Endothelial cell (in vitro differentiated cells): ENCODE measurements at regions not wholly inside any gene's neighbourhood (a gene's known extent, or its start where the extent isn't known, plus 50 kb on each side); places are given as distances from the start of the nearest gene placed in this dataset.

ENCODE experiments used
- DNase-seq: peaks from one replicate; pipeline ENCODE4 v3.0.0; 2021; ENCODE audit warnings: low spot score
- H3K27ac Mint-ChIP-seq: one replicate; pipeline ENCODE4 v1.8.0; 2021; ENCODE audit warnings: mixed read lengths, inconsistent platforms; ENCODE audit not compliant: unreplicated experiment
- H3K27me3 Mint-ChIP-seq: one replicate; pipeline ENCODE4 v1.8.0; 2021; ENCODE audit warnings: mild to moderate bottlenecking, moderate library complexity, mixed read lengths, inconsistent platforms; ENCODE audit not compliant: unreplicated experiment
- H3K36me3 Mint-ChIP-seq: one replicate; pipeline ENCODE4 v1.8.0; 2021; ENCODE audit warnings: mild to moderate bottlenecking, low read depth, mixed read lengths, inconsistent platforms; ENCODE audit not compliant: unreplicated experiment
- H3K4me1 Mint-ChIP-seq: one replicate; pipeline ENCODE4 v1.8.0; 2021; ENCODE audit warnings: mild to moderate bottlenecking, mixed read lengths, inconsistent platforms; ENCODE audit not compliant: unreplicated experiment
- H3K4me3 Mint-ChIP-seq: one replicate; pipeline ENCODE4 v1.8.0; 2021; ENCODE audit warnings: mild to moderate bottlenecking, mixed read lengths, inconsistent platforms; ENCODE audit not compliant: unreplicated experiment
- H3K9me3 Mint-ChIP-seq: one replicate; pipeline ENCODE4 v1.8.0; 2021; ENCODE audit warnings: mixed read lengths, inconsistent platforms; ENCODE audit not compliant: unreplicated experiment
- CTCF ChIP-seq: fragments of 200-600 bp; sonication (generic); IDR thresholded peaks from one replicate; pipeline ENCODE4 v1.5.0; 2021; ENCODE audit warnings: antibody characterized with exemption; ENCODE audit not compliant: unreplicated experiment

- DNase-seq, result no peak
Measured at GRCh38 chr20:12594410-12595088, 414.2 kb upstream of the SPTLC3 start.

GRCh38 chr20:12595841-12596240, 412.9 kb upstream of the SPTLC3 start:
- Mint-ChIP-seq H3K27me3 (no peaks in the 10 kb centered on the region), H3K27ac (no peak overlapping the region), H3K4me1 (no peaks in the 10 kb centered on the region)

More at GRCh38 chr20:12594410-12595088, 414.2 kb upstream of the SPTLC3 start:
- Mint-ChIP-seq H3K4me3 (no peak overlapping the region), H3K36me3 (no peaks in the 10 kb centered on the region), H3K9me3 (no peaks in the 10 kb centered on the region), H3K27me3 (no peaks in the 10 kb centered on the region), H3K27ac (no peak overlapping the region), H3K4me1 (no peaks in the 10 kb centered on the region)
- TF ChIP-seq CTCF, result no peak

GRCh38 chr20:12596863-12597262, 411.9 kb upstream of the SPTLC3 start:
- no peak for TF ChIP-seq CTCF
- Mint-ChIP-seq H3K9me3 (no peaks in the 10 kb centered on the region), H3K36me3 (no peaks in the 10 kb centered on the region), H3K27me3 (no peaks in the 10 kb centered on the region), H3K4me1 (no peaks in the 10 kb centered on the region), H3K27ac (no peak overlapping the region), H3K4me3 (no peak overlapping the region)
- no peak for DNase-seq

More at GRCh38 chr20:12595841-12596240, 412.9 kb upstream of the SPTLC3 start:
- no peak for TF ChIP-seq CTCF
- no peak for DNase-seq
- no peaks in the 10 kb centered on the region for H3K36me3 Mint-ChIP-seq
- H3K4me3 Mint-ChIP-seq, result no peak overlapping the region
- no peaks in the 10 kb centered on the region for H3K9me3 Mint-ChIP-seq

GRCh38 chr20:12597551-12597950, 411.2 kb upstream of the SPTLC3 start:
- Mint-ChIP-seq H3K4me3 (no peak overlapping the region), H3K9me3 (no peaks in the 10 kb centered on the region), H3K4me1 (no peaks in the 10 kb centered on the region), H3K27ac (no peak overlapping the region), H3K36me3 (no peaks in the 10 kb centered on the region), H3K27me3 (no peaks in the 10 kb centered on the region)
- no peak for TF ChIP-seq CTCF
- DNase-seq, result no peak

GRCh38 chr20:12598894-12599293, 409.9 kb upstream of the SPTLC3 start:
- DNase-seq, result no peak
- no peak for TF ChIP-seq CTCF
- Mint-ChIP-seq H3K4me1 (no peaks in the 10 kb centered on the region), H3K27ac (no peak overlapping the region), H3K36me3 (no peaks in the 10 kb centered on the region), H3K27me3 (no peaks in the 10 kb centered on the region), H3K9me3 (no peaks in the 10 kb centered on the region), H3K4me3 (no peak overlapping the region)
